IMR-90 (cell line): ENCODE measurements at regions not wholly inside any gene's neighbourhood (a gene's known extent, or its start where the extent isn't known, plus 50 kb on each side); places are given as distances from the start of the nearest gene placed in this dataset.

ENCODE experiments used
- ATAC-seq: fragments of 200-7000 bp; cut with Tn5 transposase; 2 replicates; pipeline ENCODE4 v1.9.1; 2020; ENCODE audit warnings: low read depth, mild to moderate bottlenecking, moderate library complexity
- BruUV-seq: library from RNA; stranded (reverse); fragments of 400-500 nt; replicated peaks from 2 replicates; lab custom pipeline; 2021; lab: Mats Ljungman, UMichigan
- CTCF ChIA-PET: fragments of 300-600 bp; formaldehyde crosslinking; extraction: SDS; loops from one replicate; lab custom pipeline; 2021; ENCODE audit warnings: antibody characterized with exemption; lab: Yijun Ruan, JAX
- POLR2A ChIA-PET: fragments of 300-600 bp; sonication (Branson Sonifier 250); formaldehyde crosslinking; loops from one replicate; lab custom pipeline; 2022; ENCODE audit warnings: antibody characterized with exemption; ENCODE audit not compliant: unreplicated experiment; lab: Charles Lee
- DNase-seq: peaks from one replicate; pipeline ENCODE4 v3.0.0; 2013
- H2AFZ ChIP-seq: replicated peaks from 2 replicates; pipeline ENCODE3; 2013; ENCODE audit warnings: low read length, mild to moderate bottlenecking; ENCODE audit not compliant: poor library complexity
- H2AK5ac ChIP-seq: 2 replicates; pipeline ENCODE4 v1.6.1; 2013; ENCODE audit warnings: low read depth, low read length, inconsistent platforms
- H2AK9ac ChIP-seq: replicated peaks from 2 replicates; pipeline ENCODE3; 2013; ENCODE audit warnings: mild to moderate bottlenecking, low read depth, low read length, moderate library complexity; ENCODE audit not compliant: poor library complexity
- H2BK120ac ChIP-seq: 2 replicates; pipeline ENCODE4 v1.6.1; 2013; ENCODE audit warnings: low read depth, low read length, inconsistent platforms
- H2BK15ac ChIP-seq: 3 replicates; pipeline ENCODE4 v1.6.1; 2013; ENCODE audit warnings: low read depth, low read length, inconsistent platforms
- H2BK20ac ChIP-seq: 2 replicates; pipeline ENCODE4 v1.6.1; 2013; ENCODE audit warnings: low read depth, mild to moderate bottlenecking, inconsistent platforms, low read length, moderate library complexity
- H2BK5ac ChIP-seq: 2 replicates; pipeline ENCODE4 v1.6.1; 2013; ENCODE audit warnings: mild to moderate bottlenecking, low read depth, low read length, inconsistent platforms; ENCODE audit not compliant: poor library complexity, severe bottlenecking
- H3K14ac ChIP-seq: replicated peaks from 2 replicates; pipeline ENCODE4 v1.6.1; 2013; ENCODE audit warnings: low read depth, low read length, inconsistent platforms
- H3K18ac ChIP-seq: 2 replicates; pipeline ENCODE4 v1.6.1; 2013; ENCODE audit warnings: low read depth, low read length, control low read depth
- H3K23ac ChIP-seq: 2 replicates; pipeline ENCODE4 v1.6.1; 2013; ENCODE audit warnings: low read depth, low read length, inconsistent platforms
- H3K27ac ChIP-seq: 2 replicates; pipeline ENCODE4 v1.5.1; 2013; ENCODE audit warnings: mild to moderate bottlenecking, control low read depth, low read length; ENCODE audit not compliant: insufficient read depth
- H3K27me3 ChIP-seq: 2 replicates; pipeline ENCODE4 v1.6.1; 2013; ENCODE audit warnings: low read length; ENCODE audit not compliant: control insufficient read depth, insufficient read depth
- H3K36me3 ChIP-seq: 2 replicates; pipeline ENCODE4 v1.6.1; 2013; ENCODE audit warnings: low read length, mixed read lengths; ENCODE audit not compliant: control insufficient read depth, insufficient read depth
- H3K4ac ChIP-seq: 2 replicates; pipeline ENCODE4 v1.6.1; 2013; ENCODE audit warnings: low read depth, low read length, inconsistent platforms
- H3K4me1 ChIP-seq: 2 replicates; pipeline ENCODE4 v1.6.1; 2013; ENCODE audit warnings: low read length, mixed read lengths; ENCODE audit not compliant: control insufficient read depth, insufficient read depth
- H3K4me2 ChIP-seq: 2 replicates; pipeline ENCODE4 v1.6.1; 2013; ENCODE audit warnings: low read depth, mild to moderate bottlenecking, control low read depth, low read length, moderate library complexity
- H3K4me3 ChIP-seq: 2 replicates; pipeline ENCODE4 v1.5.1; 2013; ENCODE audit warnings: low read depth, mild to moderate bottlenecking, control low read depth, low read length, moderate library complexity; ENCODE audit not compliant: insufficient read depth
- H3K56ac ChIP-seq: 2 replicates; pipeline ENCODE4 v1.6.1; 2013; ENCODE audit warnings: low read length, inconsistent platforms; ENCODE audit not compliant: insufficient read depth; ENCODE audit errors: extremely low read depth
- H3K79me1 ChIP-seq, 2 experiments: 2 replicates each; pipeline ENCODE4 v1.6.1; 2013; ENCODE audit warnings: low read length in 2 of 2, inconsistent platforms in 1 of 2, low read depth in 1 of 2
- H3K9ac ChIP-seq: 2 replicates; pipeline ENCODE4 v1.6.1; 2013; ENCODE audit warnings: low read depth, low read length, control low read depth
- H3K9me1 ChIP-seq: 2 replicates; pipeline ENCODE4 v1.6.1; 2013; ENCODE audit warnings: low read length, inconsistent platforms; ENCODE audit not compliant: insufficient read depth
- H3K9me3 ChIP-seq: 2 replicates; pipeline ENCODE4 v1.6.1; 2013; ENCODE audit warnings: low read length; ENCODE audit not compliant: control insufficient read depth, insufficient read depth
- H4K20me1 ChIP-seq: 2 replicates; pipeline ENCODE4 v1.6.1; 2013; ENCODE audit warnings: low read length, inconsistent platforms; ENCODE audit not compliant: insufficient read depth
- H4K5ac ChIP-seq: 2 replicates; pipeline ENCODE4 v1.6.1; 2013; ENCODE audit warnings: mild to moderate bottlenecking, low read depth, low read length, control low read depth
- H4K8ac ChIP-seq, 2 experiments: 2 replicates each; pipeline ENCODE4 v1.6.1; 2013; ENCODE audit warnings: low read depth in 2 of 2, low read length in 2 of 2, control low read depth in 1 of 2, inconsistent platforms in 1 of 2
- H4K91ac ChIP-seq: 2 replicates; pipeline ENCODE4 v1.6.1; 2013; ENCODE audit warnings: low read depth, low read length, inconsistent platforms; ENCODE audit not compliant: insufficient read depth
- BHLHE40 ChIP-seq: fragments of 150-350 bp; IDR thresholded peaks from 2 replicates; pipeline ENCODE4 v1.6.1; 2016; ENCODE audit warnings: mild to moderate bottlenecking, low read depth, low read length
- CEBPB ChIP-seq: IDR thresholded peaks from 2 replicates; pipeline ENCODE4 v1.6.1; 2012; ENCODE audit warnings: low read depth, low read length, improper control_type of control experiment
- CHD1 ChIP-seq: IDR thresholded peaks from 2 replicates; pipeline ENCODE4 v1.6.1; 2012; ENCODE audit warnings: low read depth, low read length, improper control_type of control experiment
- CTCF ChIP-seq: conservative IDR thresholded peaks from 2 replicates; pipeline ENCODE4 v1.5.1; 2012; ENCODE audit warnings: mild to moderate bottlenecking, low read depth, low read length, improper control_type of control experiment
- ELK1 ChIP-seq: fragments of 150-350 bp; IDR thresholded peaks from 2 replicates; pipeline ENCODE4 v1.6.1; 2016; ENCODE audit warnings: low read depth, mild to moderate bottlenecking, low read length, moderate library complexity, borderline replicate concordance
- FOS ChIP-seq: fragments of 150-350 bp; IDR thresholded peaks from 2 replicates; pipeline ENCODE4 v1.6.1; 2016; ENCODE audit warnings: low read depth, low read length
- MAFK ChIP-seq: IDR thresholded peaks from 2 replicates; pipeline ENCODE4 v1.6.1; 2012; ENCODE audit warnings: low read depth, low read length, improper control_type of control experiment
- MAZ ChIP-seq: IDR thresholded peaks from 2 replicates; pipeline ENCODE4 v1.6.1; 2012; ENCODE audit warnings: low read depth, mild to moderate bottlenecking, low read length, improper control_type of control experiment, moderate library complexity, borderline replicate concordance
- MXI1 ChIP-seq: IDR thresholded peaks from 2 replicates; pipeline ENCODE4 v1.6.1; 2012; ENCODE audit warnings: low read depth, mild to moderate bottlenecking, low read length, moderate library complexity, borderline replicate concordance
- NFE2L2 ChIP-seq: fragments of 150-350 bp; IDR thresholded peaks from 2 replicates; pipeline ENCODE4 v1.6.1; 2016; ENCODE audit warnings: low read depth, mild to moderate bottlenecking, low read length
- POLR2A ChIP-seq: IDR thresholded peaks from 2 replicates; pipeline ENCODE4 v1.6.1; 2012; ENCODE audit warnings: mild to moderate bottlenecking, low read depth, low read length
- RAD21 ChIP-seq: IDR thresholded peaks from 2 replicates; pipeline ENCODE4 v1.6.1; 2012; ENCODE audit warnings: low read length, improper control_type of control experiment
- RCOR1 ChIP-seq: IDR thresholded peaks from 2 replicates; pipeline ENCODE4 v1.6.1; 2012; ENCODE audit warnings: mild to moderate bottlenecking, low read length, improper control_type of control experiment; ENCODE audit not compliant: insufficient replicate concordance
- RFX5 ChIP-seq: IDR thresholded peaks from 2 replicates; pipeline ENCODE4 v1.8.0; 2012; ENCODE audit warnings: low read depth, mild to moderate bottlenecking, low read length, moderate library complexity
- SMC3 ChIP-seq: fragments of 150-350 bp; IDR thresholded peaks from 2 replicates; pipeline ENCODE4 v1.6.1; 2016; ENCODE audit warnings: low read depth, mild to moderate bottlenecking, antibody characterized with exemption, low read length, moderate library complexity
- USF2 ChIP-seq: fragments of 150-350 bp; IDR thresholded peaks from 2 replicates; pipeline ENCODE4 v1.6.1; 2017; ENCODE audit warnings: mild to moderate bottlenecking, antibody characterized with exemption, low read length, low read depth
- WGBS, 2 experiments: methylation state at CpG; one replicate each; pipeline versions ENCODE4 v1.1.5 to v1.1.7; 2013; ENCODE audit warnings: missing lambda C conversion rate in 2 of 2; ENCODE audit not compliant: insufficient read length in 1 of 2; ENCODE audit errors: extremely low coverage in 2 of 2; 5-methylcytosine and 5-hydroxymethylcytosine counted together
- dilution Hi-C: fragments of 300-500 bp; cut with HindIII; formaldehyde crosslinking; loops from one replicate; pipeline ENCODE4 v1.14.3; 2018; ENCODE audit warnings: low sequenced_read_pairs; ENCODE audit not compliant: unreplicated experiment
- in situ Hi-C: fragments of 300-500 bp; cut with MboI; formaldehyde crosslinking; loops from 3 replicates; pipeline ENCODE4 v1.14.3; 2019; ENCODE audit warnings: low sequenced_read_pairs, inconsistent platforms, mixed read lengths
- intact Hi-C: fragments of 100-400 bp; cut with micrococcal nuclease; formaldehyde crosslinking; loops from 2 replicates; pipeline ENCODE4 v1.10.0; 2022

GRCh38 chr2:239666053-239666854 is 265.4 kb upstream of the HDAC4 start:
- Histone ChIP-seq H4K8ac (no peak overlapping the region), H2AFZ (no peak overlapping the region), H2BK5ac (no peak overlapping the region), H2BK15ac (no peak overlapping the region), H3K4me2 (no peak overlapping the region), H3K27ac (no peak overlapping the region), H4K91ac (no peak overlapping the region), H3K79me1 (no peaks in the 10 kb centered on the region), H3K9me3 (peaks cover 6% of the 10 kb centered on the region), H3K23ac (no peak overlapping the region), H3K9ac (no peak overlapping the region), H3K4ac (no peak overlapping the region), H3K56ac (no peak overlapping the region), H2BK20ac (no peak overlapping the region), H3K14ac (no peak overlapping the region), H4K5ac (no peak overlapping the region), H3K4me3 (no peak overlapping the region), H2BK120ac (no peak overlapping the region), H3K4me1 (no peaks in the 10 kb centered on the region), H3K9me1 (no peaks in the 10 kb centered on the region), H4K20me1 (no peaks in the 10 kb centered on the region), H3K27me3 (no peaks in the 10 kb centered on the region; the same call in 1 of the 2 replicates), H3K36me3 (no peaks in the 10 kb centered on the region), H2AK9ac (no peak overlapping the region), H2AK5ac (no peak overlapping the region), H3K18ac (no peak overlapping the region)
- BruUV-seq, result no TSS peak
- in situ Hi-C loops (no loop called here), dilution Hi-C loops (no loop called here), intact Hi-C loops (no loop called here)
- TF ChIP-seq ELK1 (no peak), POLR2A (no peak), CEBPB (no peak), USF2 (no peak), MAFK (no peak), NFE2L2 (no peak), CHD1 (no peak), RFX5 (no peak), SMC3 (no peak), RCOR1 (no peak), MXI1 (no peak), BHLHE40 (no peak), MAZ (no peak), FOS (no peak), RAD21 (no peak), CTCF (no peak)
- ChIA-PET CTCF (no interaction called here), POLR2A (no interaction called here)
- DNase-seq (no peak), ATAC-seq (no peak)
- 78% methylated on average over 3 of the region's 18 CpGs; no CpG with 5 or more reads in 1 of the 2 experiments for WGBS, 2 experiments
